GM18873 (cell line): ENCODE measurements at regions not wholly inside any gene's neighbourhood (a gene's known extent, or its start where the extent isn't known, plus 50 kb on each side); places are given as distances from the start of the nearest gene placed in this dataset.
A peak's percentile ranks its signal among the peaks of the same experiment; 100 is the strongest.
"Not testable (repeated sequence)": the region's sequence is repeated elsewhere in the genome, so short reads cannot be mapped to it uniquely, and the experiment has no call there.

Experiments used
- ATAC-seq: cut with Tn5 transposase; IDR thresholded peaks from one replicate; pipeline ENCODE4 v1.9.1; 2021; ENCODE audit warnings: mild to moderate bottlenecking, moderate library complexity, moderate number of reproducible peaks; ENCODE audit not compliant: unreplicated experiment, low FRiP score

- no peak for ATAC-seq
Measured at GRCh38 chr4:79181190-79181589, 144.7 kb downstream of the NAA11 start.

- ATAC-seq = no peak
Measured at GRCh38 chr4:79178760-79179159, 147.1 kb downstream of the NAA11 start.

GRCh38 chr4:79177388-79177787 is 148.5 kb downstream of the NAA11 start:
- ATAC-seq = no peak

GRCh38 chr4:79176351-79176750 is 149.5 kb downstream of the NAA11 start:
- ATAC-seq = no peak

GRCh38 chr4:79175716-79176115 is 150.1 kb downstream of the NAA11 start:
- no peak for ATAC-seq

GRCh38 chr4:79174490-79175252 is 151.2 kb downstream of the NAA11 start:
- no peak for ATAC-seq

GRCh38 chr4:79173186-79173585 is 152.7 kb downstream of the NAA11 start:
- no peak for ATAC-seq

- peak; percentile 62 for ATAC-seq
Measured at GRCh38 chr4:79170077-79170476, 155.8 kb downstream of the NAA11 start.

- ATAC-seq = no peak
Measured at GRCh38 chr4:79164907-79165610, 160.8 kb downstream of the NAA11 start.

GRCh38 chr4:79163981-79164490 is 161.8 kb downstream of the NAA11 start:
- ATAC-seq = no peak

- ATAC-seq = no peak
Measured at GRCh38 chr4:79160962-79161361, 164.9 kb downstream of the NAA11 start.

GRCh38 chr4:79158705-79159104 is 167.2 kb downstream of the NAA11 start:
- ATAC-seq = not testable (repeated sequence)

- ATAC-seq = no peak
Measured at GRCh38 chr4:79155336-79155735, 170.5 kb downstream of the NAA11 start.

GRCh38 chr4:79150820-79151416 is 174.9 kb downstream of the NAA11 start:
- ATAC-seq = no peak

GRCh38 chr4:79148369-79148768 is 177.5 kb downstream of the NAA11 start:
- ATAC-seq = no peak

GRCh38 chr4:79147251-79147650 is 178.6 kb downstream of the NAA11 start:
- ATAC-seq = no peak

- ATAC-seq = no peak
Measured at GRCh38 chr4:79141530-79141929, 184.3 kb downstream of the NAA11 start.

- ATAC-seq = no peak
Measured at GRCh38 chr4:79134767-79135166, 191.1 kb downstream of the NAA11 start.

GRCh38 chr4:79132826-79133225 is 193.0 kb downstream of the NAA11 start:
- ATAC-seq = no peak

GRCh38 chr4:79121875-79122358 is 182.7 kb upstream of the PAQR3 start:
- no peak for ATAC-seq

- no peak for ATAC-seq
Measured at GRCh38 chr4:79121223-79121622, 182.0 kb upstream of the PAQR3 start.
